Esophagus squamous epithelium (tissue), 4 donors: ENCODE measurements at regions not wholly inside any gene's neighbourhood (a gene's known extent, or its start where the extent isn't known, plus 50 kb on each side); places are given as distances from the start of the nearest gene placed in this dataset.

Experiments used
- CTCF ChIP-seq, 6 experiments: fragments of 450-650 bp in 4 of 6; fragments of 200-600 bp in 2 of 6; sonication (generic) in 2 of 6; IDR thresholded peaks; one replicate each; pipeline ENCODE4 v1.5.1; 2016 to 2019; ENCODE audit warnings: antibody characterized with exemption in 6 of 6, mild to moderate bottlenecking in 4 of 6, moderate library complexity in 4 of 6
- POLR2A ChIP-seq, 4 donors: fragments of 450-650 bp; IDR thresholded peaks; one replicate each; pipeline ENCODE4 v1.6.1; 2017; ENCODE audit warnings: antibody characterized with exemption in 4 of 4, mild to moderate bottlenecking in 4 of 4, moderate library complexity in 3 of 4

GRCh38 chr2:242048479-242048878 lies 178.9 kb downstream of the RTP5 start:
- TF ChIP-seq CTCF (IDR thresholded peaks at IDR 0.05): no peak
- no peak for TF ChIP-seq POLR2A (IDR thresholded peaks at IDR 0.05)
